Panc1 (cell line): ENCODE measurements at regions not wholly inside any gene's neighbourhood (a gene's known extent, or its start where the extent isn't known, plus 50 kb on each side); places are given as distances from the start of the nearest gene placed in this dataset.

Experiments used
- ATAC-seq: fragments of 200-7000 bp; cut with Tn5 transposase; 2 replicates; pipeline ENCODE4 v1.9.1; 2020; ENCODE audit warnings: mild to moderate bottlenecking, moderate library complexity
- BruUV-seq: library from RNA; stranded (reverse); fragments of 400-500 nt; replicated peaks from 2 replicates; lab custom pipeline; 2021; lab: Mats Ljungman, UMichigan
- CTCF ChIA-PET: fragments of 300-600 bp; sonication (Branson Sonifier 250); formaldehyde crosslinking; loops from one replicate; lab custom pipeline; 2022; ENCODE audit warnings: antibody characterized with exemption; lab: Charles Lee
- POLR2A ChIA-PET: fragments of 300-600 bp; sonication (Branson Sonifier 250); formaldehyde crosslinking; loops from one replicate; lab custom pipeline; 2022; ENCODE audit warnings: antibody characterized with exemption; lab: Charles Lee
- DNase-seq: peaks from one replicate; pipeline ENCODE4 v3.0.0-alpha.2; 2010; ENCODE audit warnings: low read depth, low spot score
- H3K27ac ChIP-seq: 2 replicates; pipeline ENCODE4 v1.5.1; 2011; ENCODE audit warnings: mild to moderate bottlenecking, low read length, inconsistent platforms
- H3K27me3 ChIP-seq: fragments of 200-500 bp; sonication (Bioruptor generic); 2 replicates; pipeline ENCODE4 v1.6.0; 2014; ENCODE audit warnings: low read length, inconsistent platforms; ENCODE audit not compliant: control insufficient read depth, insufficient read depth
- H3K36me3 ChIP-seq: fragments of 200-500 bp; sonication (Bioruptor generic); 2 replicates; pipeline ENCODE4 v1.5.1; 2014; ENCODE audit warnings: inconsistent platforms, mild to moderate bottlenecking, low read length, moderate library complexity; ENCODE audit not compliant: control insufficient read depth, insufficient read depth
- H3K4me1 ChIP-seq: 2 replicates; pipeline ENCODE4 v1.5.1; 2011; ENCODE audit warnings: inconsistent platforms, mild to moderate bottlenecking, low read length, moderate library complexity; ENCODE audit not compliant: control insufficient read depth, insufficient read depth
- H3K4me3 ChIP-seq, 2 experiments: 2 replicates each; pipeline ENCODE4 v1.5.1; 2011 to 2012; ENCODE audit warnings: low read depth in 2 of 2, low read length in 2 of 2, mild to moderate bottlenecking in 2 of 2, inconsistent platforms in 1 of 2, moderate library complexity in 1 of 2
- H3K9me3 ChIP-seq: fragments of 200-500 bp; sonication (Bioruptor generic); 2 replicates; pipeline ENCODE4 v1.5.1; 2014; ENCODE audit warnings: low read depth, mild to moderate bottlenecking, inconsistent platforms, low read length, moderate library complexity; ENCODE audit not compliant: control insufficient read depth, insufficient read depth
- CTCF ChIP-seq: fragments of 450-650 bp; IDR thresholded peaks from 2 replicates; pipeline ENCODE4 v1.5.1; 2017; ENCODE audit warnings: mild to moderate bottlenecking
- POLR2AphosphoS5 ChIP-seq: IDR thresholded peaks from 2 replicates; pipeline ENCODE4 v1.6.1; 2012; ENCODE audit warnings: mild to moderate bottlenecking, low read depth, low read length, moderate library complexity
- REST ChIP-seq, 2 experiments: IDR thresholded peaks; 2 replicates each; pipeline ENCODE4 v1.6.1; 2011 to 2012; ENCODE audit warnings: low read depth in 2 of 2, control low read depth in 1 of 2, low read length in 1 of 2, mild to moderate bottlenecking in 1 of 2, moderate library complexity in 1 of 2; ENCODE audit not compliant: insufficient read depth in 1 of 2
- SIN3A ChIP-seq: IDR thresholded peaks from 2 replicates; pipeline ENCODE4 v1.6.1; 2012; ENCODE audit warnings: low read depth, mild to moderate bottlenecking, low read length, moderate library complexity, borderline replicate concordance; ENCODE audit not compliant: insufficient read depth
- TCF7L2 ChIP-seq: IDR thresholded peaks from 2 replicates; pipeline ENCODE4 v1.6.1; 2011; ENCODE audit warnings: mild to moderate bottlenecking, low read depth, low read length, inconsistent platforms
- in situ Hi-C: cut with HindIII; loops from 2 replicates; pipeline ENCODE4 v1.10.0; 2016; ENCODE audit warnings: low sequenced_read_pairs, low pct_unique_long_range_greater_than_20kb
- intact Hi-C: fragments of 100-400 bp; cut with micrococcal nuclease; formaldehyde crosslinking; loops from one replicate; pipeline ENCODE4 v1.10.0; 2022; ENCODE audit not compliant: unreplicated experiment

- ATAC-seq, result no peak
- Histone ChIP-seq H3K27me3 (no peaks in the 10 kb centered on the region), H3K4me3 (no peak overlapping the region; a peak in 1 of 4 replicates), H3K9me3 (no peaks in the 10 kb centered on the region), H3K4me1 (no peaks in the 10 kb centered on the region), H3K36me3 (no peaks in the 10 kb centered on the region), H3K27ac (no peak overlapping the region)
- no peak for DNase-seq
- no TSS peak for BruUV-seq
- intact Hi-C loops (no loop called here), in situ Hi-C loops (no loop called here)
- TF ChIP-seq SIN3A (no peak), TCF7L2 (no peak), REST (IDR thresholded peaks at IDR 0.05; ENCODE audit: insufficient read depth in 1 of 2, low read depth in 2 of 2, low read length in 1 of 2) (no peak), CTCF (no peak), POLR2AphosphoS5 (no peak)
- ChIA-PET POLR2A (no interaction called here), CTCF (no interaction called here)
Observed at GRCh38 chr21:16536140-16536539, 806.4 kb downstream of the USP25 start.

DNA sequence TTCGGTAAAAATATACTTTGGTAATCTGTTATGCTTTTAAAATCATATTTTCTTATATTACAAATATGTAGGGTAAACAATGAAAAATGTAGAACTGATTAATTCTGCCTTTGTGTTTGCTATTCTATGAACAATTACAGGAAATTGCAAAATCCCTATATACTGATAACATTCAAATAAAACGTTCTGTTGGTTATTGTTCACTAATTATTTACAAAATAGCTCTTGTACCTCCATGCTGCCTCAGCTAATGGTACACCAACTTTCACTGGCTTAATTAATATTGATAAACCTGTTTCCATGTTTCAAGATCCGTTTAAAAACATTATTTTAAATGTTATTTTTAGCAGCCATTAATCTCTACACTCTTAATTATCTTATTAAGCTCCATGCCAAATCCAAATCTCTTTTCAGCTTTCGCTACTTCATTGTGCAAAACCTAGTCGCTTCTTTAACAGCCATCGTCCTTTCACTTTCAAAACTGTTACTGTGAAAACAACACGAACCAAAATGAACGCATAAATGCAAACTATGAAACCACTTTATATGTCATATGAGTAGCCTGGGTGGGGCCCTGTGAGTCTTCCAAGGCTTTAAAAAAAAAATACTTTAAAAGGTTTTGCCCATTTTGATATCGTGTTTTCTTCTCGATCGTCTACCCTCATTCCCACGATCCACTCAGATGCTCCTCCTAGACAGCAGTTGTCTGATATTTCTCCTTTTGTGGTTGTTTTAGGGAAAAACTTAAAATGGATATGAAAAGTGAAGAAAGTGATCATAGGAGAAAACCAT, 807.1 kb downstream of the USP25 start:
- no TSS peak for BruUV-seq
- intact Hi-C loops, result no loop called here
- no peaks in the 10 kb centered on the region for H3K9me3 ChIP-seq
- in situ Hi-C loops, result no loop called here
- H3K4me3 ChIP-seq, result peak overlapping the region; percentile 54 to 65
- no peak for TF ChIP-seq REST (IDR thresholded peaks at IDR 0.05; ENCODE audit: insufficient read depth in 1 of 2, low read depth in 2 of 2, low read length in 1 of 2)
- TF ChIP-seq POLR2AphosphoS5, result no peak
- TF ChIP-seq SIN3A, result no peak
- no peak for TF ChIP-seq TCF7L2
- TF ChIP-seq CTCF, result no peak
- ChIA-PET CTCF (no interaction called here), POLR2A (no interaction called here)
- H3K27ac ChIP-seq, result peak overlapping the region; percentile 65
- ATAC-seq (no peak), DNase-seq (no peak)
- no peaks in the 10 kb centered on the region for H3K27me3 ChIP-seq
- no peaks in the 10 kb centered on the region for H3K36me3 ChIP-seq
- no peaks in the 10 kb centered on the region for H3K4me1 ChIP-seq
